ENCODE measurements at regions not wholly inside any gene's neighbourhood (a gene's known extent, or its start where the extent isn't known, plus 50 kb on each side); places are given as distances from the start of the nearest gene placed in this dataset.

- H3K36me3 ChIP-seq (ENCODE audit: control insufficient read depth, insufficient read depth, low read length): no peaks in the 10 kb centered on the region
- TF ChIP-seq, protein P1, sequence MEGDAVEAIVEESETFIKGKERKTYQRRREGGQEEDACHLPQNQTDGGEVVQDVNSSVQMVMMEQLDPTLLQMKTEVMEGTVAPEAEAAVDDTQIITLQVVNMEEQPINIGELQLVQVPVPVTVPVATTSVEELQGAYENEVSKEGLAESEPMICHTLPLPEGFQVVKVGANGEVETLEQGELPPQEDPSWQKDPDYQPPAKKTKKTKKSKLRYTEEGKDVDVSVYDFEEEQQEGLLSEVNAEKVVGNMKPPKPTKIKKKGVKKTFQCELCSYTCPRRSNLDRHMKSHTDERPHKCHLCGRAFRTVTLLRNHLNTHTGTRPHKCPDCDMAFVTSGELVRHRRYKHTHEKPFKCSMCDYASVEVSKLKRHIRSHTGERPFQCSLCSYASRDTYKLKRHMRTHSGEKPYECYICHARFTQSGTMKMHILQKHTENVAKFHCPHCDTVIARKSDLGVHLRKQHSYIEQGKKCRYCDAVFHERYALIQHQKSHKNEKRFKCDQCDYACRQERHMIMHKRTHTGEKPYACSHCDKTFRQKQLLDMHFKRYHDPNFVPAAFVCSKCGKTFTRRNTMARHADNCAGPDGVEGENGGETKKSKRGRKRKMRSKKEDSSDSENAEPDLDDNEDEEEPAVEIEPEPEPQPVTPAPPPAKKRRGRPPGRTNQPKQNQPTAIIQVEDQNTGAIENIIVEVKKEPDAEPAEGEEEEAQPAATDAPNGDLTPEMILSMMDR (IDR thresholded peaks at IDR 0.05; ENCODE audit: insufficient read depth, low read length, poor library complexity, severe bottlenecking): no peak
- no peak overlapping the region for H3K4me3 ChIP-seq (ENCODE audit: low read depth, low read length)
- no peaks in the 10 kb centered on the region for H3K27me3 ChIP-seq (ENCODE audit: control insufficient read depth, insufficient read depth, low read length)
- DNase-seq (ENCODE audit: low read depth): no peak
Measured at GRCh38 chr7:69422574-69422985, 175.7 kb upstream of the AUTS2 start.

GRCh38 chr7:69426705-69427104, 171.6 kb upstream of the AUTS2 start:
- TF ChIP-seq, protein P1 (IDR thresholded peaks at IDR 0.05; ENCODE audit: insufficient read depth, low read length, poor library complexity, severe bottlenecking): no peak
- no peak for DNase-seq (ENCODE audit: low read depth)
- no peaks in the 10 kb centered on the region for H3K36me3 ChIP-seq (ENCODE audit: control insufficient read depth, insufficient read depth, low read length)

GRCh38 chr7:69428089-69428488, 170.2 kb upstream of the AUTS2 start:
- no peak for DNase-seq (ENCODE audit: low read depth)
- Histone ChIP-seq H3K36me3 (ENCODE audit: control insufficient read depth, insufficient read depth, low read length) (no peaks in the 10 kb centered on the region), H3K4me3 (ENCODE audit: low read depth, low read length) (no peak overlapping the region), H3K27me3 (ENCODE audit: control insufficient read depth, insufficient read depth, low read length) (peaks cover 3% of the 10 kb centered on the region)
- TF ChIP-seq, protein P1 (IDR thresholded peaks at IDR 0.05; ENCODE audit: insufficient read depth, low read length, poor library complexity, severe bottlenecking): no peak

More at GRCh38 chr7:69426705-69427104, 171.6 kb upstream of the AUTS2 start:
- Histone ChIP-seq H3K27me3 (ENCODE audit: control insufficient read depth, insufficient read depth, low read length) (peaks cover 3% of the 10 kb centered on the region), H3K4me3 (ENCODE audit: low read depth, low read length) (no peak overlapping the region)

DNA sequence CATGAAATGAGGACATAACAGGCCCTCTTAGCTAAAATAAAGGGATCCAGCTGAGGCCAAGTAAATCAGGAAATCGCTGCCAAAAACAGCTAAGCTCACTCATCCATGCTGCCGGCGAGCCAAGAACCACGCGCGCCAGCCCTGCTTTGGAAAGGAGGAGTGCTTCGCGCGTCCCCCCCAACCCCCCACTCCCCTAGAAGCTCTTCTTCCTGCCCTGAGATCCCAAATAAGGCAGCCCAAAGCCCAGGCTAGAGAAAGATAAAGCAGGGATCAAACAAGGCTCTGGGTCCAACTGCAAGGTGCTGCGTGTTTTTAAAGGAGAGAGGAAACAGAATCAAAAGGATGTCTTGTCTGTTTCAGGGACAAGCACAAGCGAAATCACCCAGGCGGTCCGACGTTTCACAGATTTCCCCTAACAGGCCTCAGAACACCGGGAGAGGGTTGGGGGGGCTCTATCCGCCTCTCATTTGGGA, 168.3 kb upstream of the AUTS2 start:
- TF ChIP-seq, protein P1 (IDR thresholded peaks at IDR 0.05; ENCODE audit: insufficient read depth, low read length, poor library complexity, severe bottlenecking): no peak
- DNase-seq (ENCODE audit: low read depth): no peak
- H3K27me3 ChIP-seq (ENCODE audit: control insufficient read depth, insufficient read depth, low read length): peaks cover 3% of the 10 kb centered on the region

GRCh38 chr7:69430384-69431021, 167.8 kb upstream of the AUTS2 start:
- no peak for DNase-seq (ENCODE audit: low read depth)

More for the DNA sequence above, 168.3 kb upstream of the AUTS2 start:
- no peak overlapping the region for H3K4me3 ChIP-seq (ENCODE audit: low read depth, low read length)
- H3K36me3 ChIP-seq (ENCODE audit: control insufficient read depth, insufficient read depth, low read length): no peaks in the 10 kb centered on the region

More at GRCh38 chr7:69430384-69431021, 167.8 kb upstream of the AUTS2 start:
- TF ChIP-seq, protein P1 (IDR thresholded peaks at IDR 0.05; ENCODE audit: insufficient read depth, low read length, poor library complexity, severe bottlenecking): no peak
- Histone ChIP-seq H3K36me3 (ENCODE audit: control insufficient read depth, insufficient read depth, low read length) (no peaks in the 10 kb centered on the region), H3K27me3 (ENCODE audit: control insufficient read depth, insufficient read depth, low read length) (peaks cover 3% of the 10 kb centered on the region), H3K4me3 (ENCODE audit: low read depth, low read length) (no peak overlapping the region)
